ENCODE measurements at regions not wholly inside any gene's neighbourhood (a gene's known extent, or its start where the extent isn't known, plus 50 kb on each side); places are given as distances from the start of the nearest gene placed in this dataset.

GRCh38 chr4:182014164-182014563 is 229.0 kb upstream of the TENM3 start:
- DNase-seq (ENCODE audit: low spot score) = no peak
- intact Hi-C loops (cut with DNase I) = no loop called here

DNA sequence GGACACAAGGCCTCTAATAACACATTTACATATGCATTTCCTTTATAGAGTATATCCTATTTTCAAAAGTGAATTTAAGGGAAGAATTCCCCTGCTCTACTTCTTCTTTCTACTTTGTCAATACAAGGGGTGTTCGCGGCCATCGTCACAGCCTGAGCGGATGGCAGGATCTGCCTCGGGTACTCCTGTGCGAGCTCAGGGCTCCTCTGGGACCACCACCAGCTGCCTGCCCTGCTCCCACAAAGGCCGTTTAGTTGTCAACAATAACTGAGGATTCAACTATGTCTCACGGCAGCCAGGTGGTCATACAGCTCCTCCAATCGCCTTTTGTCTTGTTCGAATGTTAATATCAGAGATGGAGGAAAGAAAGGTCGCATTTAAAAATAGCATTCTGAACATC is 228.2 kb upstream of the TENM3 start:
- DNase-seq (ENCODE audit: low spot score) = no peak
- intact Hi-C loops (cut with DNase I) = no loop called here

GRCh38 chr4:182015893-182016292 is 227.3 kb upstream of the TENM3 start:
- DNase-seq (ENCODE audit: low spot score) = no peak
- intact Hi-C loops (cut with DNase I) = no loop called here

DNA sequence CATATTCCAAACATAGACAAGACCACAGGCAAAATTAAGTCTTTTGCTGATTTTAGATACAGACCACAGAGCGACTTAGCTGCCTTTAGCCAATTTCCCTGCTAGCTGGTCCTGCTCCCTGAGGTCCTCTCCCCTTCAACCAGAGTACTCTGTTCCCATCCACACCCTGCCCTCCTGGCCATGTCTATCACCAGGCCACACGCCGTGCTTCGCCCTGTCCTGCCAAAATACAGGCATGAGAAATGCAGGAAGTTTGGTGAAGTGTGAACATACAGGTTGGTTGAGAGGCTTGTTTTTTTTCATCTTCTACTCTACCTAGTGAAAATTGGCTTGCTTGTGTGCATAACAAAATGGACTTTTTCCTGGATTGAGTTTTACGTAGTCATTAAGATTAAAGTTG is 226.2 kb upstream of the TENM3 start:
- intact Hi-C loops (cut with DNase I) = no loop called here
- no peak for DNase-seq (ENCODE audit: low spot score)

GRCh38 chr4:182018691-182019090 is 224.5 kb upstream of the TENM3 start:
- intact Hi-C loops (cut with DNase I) = no loop called here
- no peak for DNase-seq (ENCODE audit: low spot score)

GRCh38 chr4:182019148-182019652 is 224.0 kb upstream of the TENM3 start:
- no peak for DNase-seq (ENCODE audit: low spot score)
- intact Hi-C loops (cut with DNase I) = no loop called here

- no peak for DNase-seq (ENCODE audit: low spot score)
- intact Hi-C loops (cut with DNase I) = no loop called here
Observed at GRCh38 chr4:182022909-182023308, 220.3 kb upstream of the TENM3 start.

DNA sequence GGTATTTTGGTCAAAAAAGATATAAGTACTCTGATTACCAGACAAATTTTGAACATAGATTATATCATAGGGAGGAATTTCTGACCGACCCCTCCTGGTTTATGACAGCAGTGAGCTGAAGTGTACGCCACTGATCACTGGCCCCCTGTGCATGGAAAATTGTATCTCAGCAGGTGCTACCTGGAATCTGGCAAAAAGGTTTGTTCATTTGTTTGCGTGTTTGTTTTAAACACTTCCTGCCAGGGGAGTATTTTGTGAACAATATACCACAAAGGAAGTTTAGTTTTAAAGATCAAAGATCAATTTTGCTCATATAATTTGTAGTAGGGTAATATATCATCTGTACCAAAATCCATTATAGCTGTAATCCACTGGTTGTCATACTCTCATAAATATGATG is 219.7 kb upstream of the TENM3 start:
- intact Hi-C loops (cut with DNase I) = no loop called here
- DNase-seq (ENCODE audit: low spot score) = no peak

DNA sequence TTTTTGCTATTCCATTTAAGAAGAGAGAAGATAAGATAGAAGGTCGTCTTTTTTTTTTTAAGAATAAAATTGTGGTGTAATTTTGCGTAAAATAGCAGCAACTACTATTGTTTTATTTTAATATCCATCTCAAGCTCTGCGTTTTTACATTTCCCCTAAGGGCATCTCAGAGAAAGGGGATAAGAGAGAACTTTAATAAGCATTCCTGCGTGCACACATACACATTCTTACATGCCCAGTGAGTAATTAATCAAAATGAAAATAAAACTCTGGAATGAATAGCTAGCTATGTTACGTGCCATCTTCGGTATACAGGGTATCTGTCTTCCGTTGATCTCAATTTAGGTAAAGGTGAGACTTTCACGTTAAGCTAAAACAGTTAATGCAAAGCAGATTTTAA is 200.3 kb upstream of the TENM3 start:
- no peak for DNase-seq (ENCODE audit: low spot score)
- intact Hi-C loops (cut with DNase I) = no loop called here

GRCh38 chr4:182048871-182049270 is 194.3 kb upstream of the TENM3 start:
- intact Hi-C loops (cut with DNase I) = no loop called here
- DNase-seq (ENCODE audit: low spot score) = no peak

GRCh38 chr4:182056866-182057265 is 186.3 kb upstream of the TENM3 start:
- intact Hi-C loops (cut with DNase I) = no loop called here
- no peak for DNase-seq (ENCODE audit: low spot score)

DNA sequence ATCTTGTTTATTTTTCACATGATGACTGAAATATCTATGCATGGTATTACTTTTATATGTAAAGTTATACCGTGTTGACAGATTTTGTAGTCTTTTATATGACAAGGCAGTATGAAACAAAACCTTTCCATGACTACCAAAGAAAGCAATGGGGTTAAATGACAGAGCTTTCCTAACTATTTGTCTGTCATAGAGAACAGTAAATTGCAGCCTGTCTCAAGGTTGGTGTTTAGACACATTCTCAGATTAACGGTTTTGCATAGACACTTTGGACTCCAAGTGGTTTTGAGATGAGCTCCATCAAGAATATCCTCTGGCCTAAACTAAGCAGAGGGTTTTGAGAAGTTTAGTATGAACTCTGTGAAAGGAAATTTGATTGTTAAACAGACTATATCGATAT is 180.7 kb upstream of the TENM3 start:
- DNase-seq (ENCODE audit: low spot score) = no peak
- intact Hi-C loops (cut with DNase I) = no loop called here

- intact Hi-C loops (cut with DNase I) = no loop called here
- no peak for DNase-seq (ENCODE audit: low spot score)
Observed at GRCh38 chr4:182062936-182063335, 180.3 kb upstream of the TENM3 start.

DNA sequence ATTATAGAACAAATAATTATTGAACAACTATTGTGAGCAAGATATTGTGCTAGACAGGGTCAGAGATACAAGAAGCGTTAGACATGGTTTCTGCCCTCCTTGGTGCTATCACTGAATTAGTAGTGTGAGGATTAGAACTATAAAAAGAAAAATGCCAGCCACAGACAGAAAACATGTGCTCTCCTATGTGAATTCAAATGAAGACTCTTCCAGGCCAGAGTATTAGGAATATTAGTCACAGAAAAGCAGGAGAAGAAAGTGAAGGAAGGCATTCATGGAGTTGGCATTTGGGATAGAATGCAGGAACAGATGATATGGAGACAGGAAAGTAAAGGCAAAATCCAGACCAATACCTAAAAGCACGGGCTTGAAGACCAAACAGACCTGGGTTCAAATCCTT is 179.6 kb upstream of the TENM3 start:
- intact Hi-C loops (cut with DNase I) = no loop called here
- DNase-seq (ENCODE audit: low spot score) = no peak

DNA sequence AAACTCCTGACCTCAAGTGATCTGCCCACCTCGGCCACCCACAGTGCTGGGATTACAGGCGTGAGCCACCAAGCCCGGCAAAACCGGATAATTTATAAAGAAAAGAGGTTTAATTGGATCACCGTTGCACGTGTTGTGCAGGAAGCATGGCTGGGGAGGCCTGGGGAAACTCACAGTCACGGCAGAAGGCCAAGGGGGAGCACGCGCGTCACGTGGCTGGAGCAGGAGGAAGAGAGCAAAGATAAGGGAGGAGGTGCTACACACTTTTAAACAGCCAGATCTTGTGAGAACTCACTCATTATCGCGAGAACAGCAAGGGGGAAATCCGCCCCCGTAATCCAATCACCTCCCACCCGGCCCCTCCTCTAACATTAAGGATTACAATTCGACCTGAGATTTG is 177.9 kb upstream of the TENM3 start:
- no peak for DNase-seq (ENCODE audit: low spot score)
- intact Hi-C loops (cut with DNase I) = no loop called here

- intact Hi-C loops (cut with DNase I) = no loop called here
- no peak for DNase-seq (ENCODE audit: low spot score)
Observed at GRCh38 chr4:182066037-182066436, 177.2 kb upstream of the TENM3 start.

DNA sequence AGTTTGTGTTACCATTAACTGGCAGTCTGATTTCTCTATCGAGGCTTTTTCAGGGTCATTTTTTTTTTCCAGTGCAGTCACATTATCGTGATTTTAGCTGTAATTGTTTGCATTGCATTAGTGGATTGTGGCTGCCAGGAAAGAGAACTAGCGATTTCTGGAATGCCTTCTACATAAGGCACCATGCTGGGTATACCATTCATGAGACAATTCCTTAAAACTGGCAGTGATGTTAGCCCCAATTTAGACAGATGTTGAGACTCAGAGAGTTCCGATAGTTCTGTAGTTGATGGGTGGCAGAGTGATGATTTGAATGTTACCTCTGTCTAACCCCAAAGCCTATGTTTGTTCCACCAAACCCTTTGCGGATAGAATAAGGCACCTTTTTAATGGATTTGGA is 175.4 kb upstream of the TENM3 start:
- intact Hi-C loops (cut with DNase I) = no loop called here

DNA sequence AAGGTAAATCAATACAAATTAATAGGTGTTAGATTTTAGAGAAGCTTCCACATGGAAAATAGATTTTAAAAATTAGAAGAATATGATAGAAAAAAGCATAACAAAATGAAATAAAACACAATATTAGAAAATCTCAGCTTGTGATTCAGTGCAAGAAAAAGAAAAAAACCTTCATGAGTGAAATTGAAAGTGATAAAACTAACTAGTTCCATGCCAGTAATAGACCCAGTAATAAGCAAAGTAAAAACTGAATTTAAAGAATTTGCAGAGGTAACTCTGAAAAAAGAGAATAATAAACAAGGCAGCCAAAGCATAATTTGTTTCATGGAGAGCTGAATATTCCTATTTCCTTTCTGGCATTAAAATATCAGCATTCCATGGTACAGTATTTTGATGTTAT is 174.3 kb upstream of the TENM3 start:
- intact Hi-C loops (cut with DNase I) = no loop called here
- no peak for DNase-seq (ENCODE audit: low spot score)

More for the DNA sequence above, 175.4 kb upstream of the TENM3 start:
- DNase-seq (ENCODE audit: low spot score) = no peak

- intact Hi-C loops (cut with DNase I) = no loop called here
- no peak for DNase-seq (ENCODE audit: low spot score)
Observed at GRCh38 chr4:182073278-182073677, 169.9 kb upstream of the TENM3 start.

- intact Hi-C loops (cut with DNase I) = no loop called here
- DNase-seq (ENCODE audit: low spot score) = no peak
Observed at GRCh38 chr4:182074139-182074538, 169.1 kb upstream of the TENM3 start.

DNA sequence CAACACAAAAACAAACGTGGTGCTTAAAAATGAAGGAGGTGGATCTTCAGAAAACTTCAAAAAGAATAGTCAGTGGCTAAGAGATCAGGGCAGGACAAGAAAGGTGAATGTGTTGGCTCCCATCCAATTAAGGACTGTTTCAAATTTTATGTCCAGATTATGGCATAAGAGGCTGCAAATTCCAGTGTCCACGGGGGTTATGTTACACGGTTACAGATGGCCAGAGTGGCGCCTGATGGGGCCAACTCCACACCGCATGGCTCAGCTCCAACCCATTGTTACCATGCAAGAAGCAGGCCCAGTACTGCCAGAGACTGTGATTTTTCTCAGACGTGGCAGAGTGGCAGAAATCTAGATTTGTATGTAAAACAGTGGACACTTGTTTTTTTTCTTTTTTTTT is 168.4 kb upstream of the TENM3 start:
- intact Hi-C loops (cut with DNase I) = no loop called here
- no peak for DNase-seq (ENCODE audit: low spot score)

- no peak for DNase-seq (ENCODE audit: low spot score)
- intact Hi-C loops (cut with DNase I) = no loop called here
Observed at GRCh38 chr4:182082910-182083309, 160.3 kb upstream of the TENM3 start.

Measured in posterior vena cava (tissue), 2 donors.